GM20000 (cell line): ENCODE measurements at regions not wholly inside any gene's neighbourhood (a gene's known extent, or its start where the extent isn't known, plus 50 kb on each side); places are given as distances from the start of the nearest gene placed in this dataset.

Experiments
- DNase-seq: peaks from one replicate; pipeline ENCODE4 v3.0.0; 2012; ENCODE audit warnings: low spot score
- CTCF ChIP-seq: IDR thresholded peaks from 2 replicates; pipeline ENCODE4 v1.5.1; 2012; ENCODE audit warnings: mild to moderate bottlenecking, control low read depth; ENCODE audit errors: extremely low read depth, missing control alignments

- no peak for TF ChIP-seq CTCF
- no peak for DNase-seq
Measured at GRCh38 chr4:74624351-74625151, 169.8 kb downstream of the BTC start.

- no peak for TF ChIP-seq CTCF
- DNase-seq = no peak
Measured at GRCh38 chr4:74625981-74626380, 168.3 kb downstream of the BTC start.

- TF ChIP-seq CTCF = no peak
- no peak for DNase-seq
Measured at GRCh38 chr4:74627093-74627492, 167.2 kb downstream of the BTC start.

GRCh38 chr4:74627504-74627903 lies 166.8 kb downstream of the BTC start:
- TF ChIP-seq CTCF = no peak
- DNase-seq = no peak

- DNase-seq = no peak
Measured at GRCh38 chr4:74628852-74629620, 165.3 kb downstream of the BTC start.

GRCh38 chr4:74630551-74630950 lies 163.8 kb downstream of the BTC start:
- TF ChIP-seq CTCF = no peak
- no peak for DNase-seq

More at GRCh38 chr4:74628852-74629620, 165.3 kb downstream of the BTC start:
- TF ChIP-seq CTCF = no peak

- DNase-seq = no peak
- no peak for TF ChIP-seq CTCF
Measured at GRCh38 chr4:74631338-74631737, 163.0 kb downstream of the BTC start.
